GM18507 (cell line): ENCODE measurements at regions not wholly inside any gene's neighbourhood (a gene's known extent, or its start where the extent isn't known, plus 50 kb on each side); places are given as distances from the start of the nearest gene placed in this dataset.

Experiments used
- DNase-seq: peaks from one replicate; pipeline ENCODE4 v3.0.0; 2011; ENCODE audit warnings: low read depth; ENCODE audit not compliant: insufficient read length; ENCODE audit errors: extremely low spot score
- FAIRE-seq: peaks from 2 replicates; lab custom pipeline; 2011; peaks lifted over from hg19 to GRCh38; lab: Jason Lieb, UNC

DNA sequence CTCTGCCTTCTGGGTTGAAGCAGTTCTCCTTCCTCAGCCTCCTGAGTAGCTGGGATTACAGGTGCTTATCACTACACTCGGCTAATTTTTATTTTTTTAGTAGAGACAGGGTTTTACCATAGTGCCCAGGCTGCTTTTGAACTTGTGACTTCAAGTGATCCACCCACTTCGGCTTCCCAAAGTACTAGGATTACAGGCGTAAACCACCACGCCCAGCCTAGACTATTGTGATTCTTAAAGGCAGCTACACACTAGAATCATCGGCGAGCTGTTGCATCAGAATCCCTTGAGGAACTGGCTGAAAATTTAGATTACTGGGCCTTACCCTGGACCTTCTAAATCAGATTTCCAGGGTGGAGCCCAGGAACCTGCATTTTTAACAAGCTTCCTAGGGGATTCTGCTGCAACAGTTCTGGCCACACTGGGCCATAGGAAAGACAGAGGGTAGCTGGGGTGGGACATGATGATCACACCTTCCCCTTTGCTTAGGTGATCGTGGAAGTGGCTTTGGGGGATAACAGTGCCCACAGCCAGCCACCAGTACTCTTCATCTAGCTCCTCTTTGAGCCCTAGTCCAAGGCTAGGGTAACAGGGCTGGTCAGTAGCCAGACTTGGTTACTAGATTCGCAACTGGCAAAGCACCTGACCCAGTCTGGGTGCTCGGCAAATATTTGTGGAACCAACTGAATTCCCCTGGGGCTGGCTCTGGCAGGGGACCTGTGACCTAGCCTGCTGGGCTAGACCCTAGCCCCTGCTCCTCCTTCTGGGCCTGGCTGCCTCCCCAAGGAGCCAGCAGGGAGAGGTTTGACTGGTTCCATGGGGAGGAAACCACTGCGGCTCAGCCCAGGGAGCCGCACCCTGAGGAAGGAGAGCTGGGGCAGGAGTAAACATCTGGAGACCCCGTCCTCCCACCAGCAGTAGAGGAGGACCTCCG, 67.1 kb upstream of the DUSP5 start:
- FAIRE-seq (no peak), DNase-seq (no peak)

DNA sequence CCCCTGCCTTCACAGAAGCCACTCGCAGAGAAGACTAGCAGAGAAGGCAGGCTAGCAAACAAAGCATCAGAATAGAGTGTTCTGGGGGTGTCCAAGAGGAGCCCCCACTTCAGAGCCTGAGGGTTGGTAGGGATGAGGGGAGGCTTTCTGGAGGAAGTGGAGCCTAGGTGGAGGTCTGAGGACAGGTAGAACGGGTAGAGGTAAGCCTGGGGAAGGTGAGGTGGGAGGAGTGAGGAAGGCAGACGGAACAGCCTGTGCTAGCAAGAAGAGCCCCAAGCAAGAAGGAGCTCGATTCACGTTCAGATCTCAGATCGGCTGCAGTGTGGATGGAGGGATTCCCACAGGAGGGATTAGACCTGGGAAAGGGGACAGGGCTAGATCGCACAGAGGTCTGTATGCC, 66.0 kb upstream of the DUSP5 start:
- DNase-seq (no peak), FAIRE-seq (no peak)

DNA sequence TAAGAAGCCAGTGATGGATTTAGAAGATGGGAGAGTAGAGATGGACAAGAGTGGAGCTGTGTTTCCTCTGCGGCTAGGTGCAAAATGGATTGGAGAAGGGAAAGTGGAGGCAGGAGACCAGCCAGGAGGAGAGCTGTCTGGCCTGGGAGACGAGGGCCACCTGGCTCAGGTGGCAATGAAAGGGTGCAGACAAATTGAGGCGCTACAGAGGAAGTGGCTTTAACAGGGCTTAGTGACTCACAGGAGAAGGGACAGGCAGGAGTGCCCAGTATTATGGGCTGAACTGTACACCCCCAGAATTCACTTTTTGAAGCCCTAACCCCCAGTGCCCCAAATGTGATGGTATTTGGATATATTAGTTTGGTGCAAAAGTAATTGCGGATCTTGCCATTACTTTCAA, 65.6 kb upstream of the DUSP5 start:
- DNase-seq (no peak), FAIRE-seq (no peak)

DNA sequence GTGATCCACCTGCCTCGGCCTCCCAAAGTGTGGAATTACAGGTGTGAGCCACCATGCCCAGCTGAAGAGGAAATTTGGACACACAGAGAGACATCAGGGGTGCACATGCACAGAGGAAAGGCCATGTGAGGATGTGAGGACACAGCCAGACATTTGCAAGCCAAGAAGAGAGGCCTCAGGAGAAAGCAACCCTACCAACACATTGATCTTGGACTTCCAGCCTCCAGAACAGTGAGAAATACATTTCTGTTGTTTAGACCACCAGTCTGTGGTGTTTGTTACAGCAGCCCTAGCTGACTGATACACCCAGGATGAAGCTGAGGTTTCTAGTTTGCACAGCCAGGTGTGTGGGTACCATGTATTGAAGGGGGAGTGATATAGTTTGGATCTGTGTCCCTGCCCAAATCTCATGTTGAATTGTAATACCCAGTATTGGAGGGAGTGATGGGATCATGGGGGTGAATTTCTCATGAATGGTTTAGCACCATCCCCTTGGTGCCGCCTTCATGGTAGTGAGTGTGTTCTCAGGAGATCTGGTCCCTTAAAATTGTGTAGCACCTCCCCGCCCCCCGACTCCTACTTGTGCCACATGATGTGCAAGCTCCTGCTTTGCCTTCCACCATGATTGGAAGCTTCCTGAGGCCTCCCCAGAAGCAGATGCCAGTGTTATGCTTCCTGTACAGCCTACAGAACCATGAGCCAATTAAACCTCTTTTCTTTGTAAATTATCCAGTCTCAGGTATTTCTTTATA, 64.7 kb upstream of the DUSP5 start:
- FAIRE-seq (no peak), DNase-seq (no peak)

DNA sequence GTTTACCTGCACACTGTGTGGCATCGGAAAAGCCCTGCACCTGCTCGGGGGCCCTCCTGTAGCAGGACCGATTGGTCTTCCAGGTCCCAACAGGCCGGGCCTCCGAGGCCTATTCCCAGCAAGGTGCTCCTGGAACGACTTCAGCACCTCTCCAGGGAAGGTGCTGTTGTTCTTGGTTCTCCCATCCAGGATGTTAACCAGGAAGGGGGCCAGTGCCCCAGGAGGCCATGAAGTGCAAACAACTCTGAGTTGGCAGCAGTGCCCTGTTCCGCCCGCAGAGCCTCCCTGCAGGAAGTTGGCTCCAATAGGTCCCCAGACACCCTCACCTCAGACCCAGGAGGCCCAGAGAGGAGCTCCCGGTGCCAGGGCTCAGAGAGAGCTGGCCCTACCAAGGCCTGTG, 64.0 kb upstream of the DUSP5 start:
- no peak for DNase-seq
- no peak for FAIRE-seq

GRCh38 chr10:110434489-110435096, 63.1 kb upstream of the DUSP5 start:
- FAIRE-seq (no peak), DNase-seq (no peak)

DNA sequence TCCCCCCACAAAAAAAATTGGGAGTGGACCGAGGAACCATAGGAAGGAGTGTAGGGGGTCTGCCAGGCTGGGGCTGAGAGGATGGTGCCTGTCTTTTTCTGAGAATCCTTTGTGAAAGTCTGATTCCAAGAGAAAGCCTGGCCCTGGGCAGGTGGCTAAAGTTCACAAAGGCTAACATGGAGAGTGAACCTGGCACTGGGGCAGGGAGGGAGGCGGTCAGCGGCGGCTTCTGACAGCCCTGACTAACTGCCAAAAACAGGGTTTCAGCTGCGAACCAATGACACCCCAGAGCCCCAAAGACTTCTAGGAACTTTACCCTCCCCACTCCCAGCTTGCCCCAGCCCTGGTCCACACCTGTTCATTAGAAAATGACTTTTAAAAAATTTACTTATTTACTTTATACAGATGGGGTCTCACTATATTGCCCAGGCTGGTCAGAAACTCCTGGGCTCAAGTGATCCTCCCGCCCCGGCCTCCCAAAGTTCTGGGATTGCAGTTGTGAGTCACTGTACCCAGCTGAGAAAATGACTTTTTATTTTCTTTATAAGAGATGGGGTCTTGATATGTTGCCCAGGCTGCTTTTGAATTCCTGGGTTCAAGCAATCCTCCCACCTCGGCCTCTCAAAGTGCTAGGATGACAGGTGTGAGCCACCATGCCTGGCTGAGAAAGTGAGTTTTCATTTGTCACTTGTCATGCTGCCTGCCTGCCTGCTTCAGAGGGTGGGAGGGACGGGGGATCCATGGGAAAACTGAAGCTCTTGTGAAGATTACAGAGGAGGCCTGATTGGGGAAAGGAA, 61.0 kb upstream of the DUSP5 start:
- no peak for FAIRE-seq
- no peak for DNase-seq

GRCh38 chr10:110437351-110437605, 60.4 kb upstream of the DUSP5 start:
- no peak for FAIRE-seq
- DNase-seq, result no peak

- FAIRE-seq, result no peak
- no peak for DNase-seq
Observed at GRCh38 chr10:110437761-110438341, 59.9 kb upstream of the DUSP5 start.

GRCh38 chr10:110442746-110443145, 55.0 kb upstream of the DUSP5 start:
- FAIRE-seq (no peak), DNase-seq (no peak)

DNA sequence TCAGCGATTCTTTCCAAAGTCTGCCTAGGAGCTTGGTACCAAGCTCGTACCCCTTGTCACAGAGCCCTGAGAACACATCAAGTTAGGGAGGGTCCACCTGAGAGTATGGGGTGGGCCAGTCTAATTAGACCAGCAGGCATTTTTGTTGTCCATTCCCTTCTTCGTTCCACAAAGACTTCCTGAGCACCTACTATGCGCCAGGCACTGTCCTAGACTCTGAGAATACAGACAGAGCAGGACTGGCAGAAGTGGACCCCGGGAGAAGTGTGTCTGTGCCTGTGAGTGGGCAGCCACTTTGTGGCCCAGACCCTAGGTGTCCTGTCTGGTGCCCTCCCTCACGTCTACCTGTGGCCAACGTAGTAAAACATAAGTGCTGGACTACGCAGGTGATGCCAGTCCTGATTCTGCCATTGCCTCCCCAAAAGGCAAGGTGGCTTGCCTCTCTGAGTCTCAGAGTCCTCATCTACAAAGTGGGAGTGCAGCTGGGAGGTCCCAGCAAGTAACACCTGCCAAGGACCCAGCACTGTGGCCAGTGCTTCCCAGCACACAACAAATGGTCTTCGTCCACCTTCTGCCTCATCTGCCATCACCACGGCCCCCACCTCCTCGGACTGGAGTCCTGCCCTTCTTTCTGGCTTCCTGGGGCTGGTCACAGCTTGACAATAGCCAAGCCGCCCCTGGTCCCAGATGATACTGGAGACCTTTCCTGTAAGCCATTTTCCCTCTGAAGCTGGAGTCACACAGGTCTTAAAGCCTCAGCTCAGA, 54.3 kb upstream of the DUSP5 start:
- FAIRE-seq (no peak), DNase-seq (no peak)

DNA sequence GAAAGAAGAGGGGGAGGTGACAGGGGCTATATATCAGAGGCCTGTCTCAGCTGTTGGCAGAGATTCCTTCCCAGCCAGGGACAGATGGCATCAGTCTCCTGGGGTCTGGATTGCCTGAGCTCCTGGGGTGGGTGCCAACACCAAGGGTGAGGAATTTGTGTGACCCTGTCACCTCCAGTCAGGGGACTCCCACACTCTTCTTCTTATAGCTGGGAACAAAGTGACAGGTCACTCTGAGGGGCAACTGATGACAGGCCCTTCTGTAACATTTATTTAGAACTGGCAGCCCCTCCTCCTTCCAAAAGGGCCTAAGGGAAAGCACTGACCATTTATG, 53.7 kb upstream of the DUSP5 start:
- no peak for FAIRE-seq
- DNase-seq, result no peak

- FAIRE-seq, result no peak
- no peak for DNase-seq
Observed at GRCh38 chr10:110445871-110446270, 51.8 kb upstream of the DUSP5 start.

DNA sequence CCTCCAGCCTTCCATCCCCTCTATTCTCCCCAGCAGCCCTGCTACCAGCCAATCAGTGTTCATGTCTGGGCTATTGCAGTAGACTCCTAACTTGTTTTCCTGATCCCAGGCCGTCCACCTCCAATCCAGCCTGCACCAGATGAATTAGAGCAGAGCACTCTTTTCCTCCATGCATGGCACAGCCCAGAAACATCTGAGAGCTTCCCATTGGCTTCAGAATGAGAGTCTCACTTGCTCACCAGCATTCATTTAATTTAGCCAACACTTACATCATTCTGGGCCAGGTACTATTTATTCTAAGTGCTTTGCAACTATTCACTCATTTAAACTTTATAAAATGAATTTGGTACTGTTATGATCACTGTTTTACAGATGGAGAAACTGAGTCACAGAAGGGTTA, 51.4 kb upstream of the DUSP5 start:
- FAIRE-seq, result no peak

DNA sequence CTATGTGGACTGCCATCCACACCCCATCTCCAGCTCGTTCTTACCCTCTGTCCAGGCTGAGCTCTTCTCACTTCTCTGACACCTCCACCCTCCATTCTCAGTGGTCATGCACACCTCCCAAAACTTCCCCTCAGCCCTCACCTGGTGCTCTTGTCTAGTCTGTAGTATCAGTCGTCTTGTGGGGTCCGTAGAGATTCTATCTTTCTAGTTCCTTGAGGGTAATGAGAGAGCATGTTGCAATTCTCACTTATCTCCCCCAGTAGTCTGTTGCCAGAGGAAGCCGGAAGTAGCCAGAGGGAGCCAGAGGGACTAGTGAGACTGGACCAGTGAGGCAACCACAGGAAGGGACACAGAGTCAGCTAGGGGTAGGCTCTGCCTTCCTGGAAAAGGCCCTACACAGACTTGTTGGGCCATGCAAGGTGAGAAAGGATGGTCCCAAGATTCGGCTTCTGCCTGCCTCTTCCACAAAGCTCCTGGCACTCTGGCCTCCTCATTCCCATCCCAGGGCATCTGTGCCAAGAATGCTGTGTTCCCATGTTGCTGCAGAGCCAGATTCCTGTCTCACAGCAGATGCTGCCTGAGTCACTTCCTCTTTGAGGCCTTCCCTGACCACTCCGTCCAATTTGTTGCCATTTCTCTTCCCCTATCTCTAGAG, 50.6 kb upstream of the DUSP5 start:
- FAIRE-seq, result no peak
- no peak for DNase-seq

More for the DNA sequence above, 51.4 kb upstream of the DUSP5 start:
- DNase-seq, result no peak

DNA sequence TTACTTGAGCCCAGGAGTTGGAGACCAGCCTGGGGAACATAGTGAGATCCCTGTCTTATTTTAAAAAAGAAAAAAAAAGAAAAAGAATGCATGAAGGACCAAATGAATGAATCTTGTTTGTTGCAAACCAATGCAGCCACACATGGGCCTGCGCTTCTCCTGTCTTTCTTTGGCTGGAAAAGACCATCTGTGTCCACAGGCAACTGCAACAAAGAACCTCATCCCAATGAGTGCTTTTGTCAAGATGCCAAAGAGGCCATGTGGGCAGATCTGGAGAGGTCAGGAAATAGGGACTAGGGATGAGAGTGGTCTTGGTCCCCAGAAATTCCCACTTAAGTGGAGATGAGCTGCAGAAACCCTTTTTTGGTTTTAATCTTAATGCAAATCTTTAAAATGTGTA, 49.8 kb upstream of the DUSP5 start:
- no peak for DNase-seq
- no peak for FAIRE-seq
